GM12891 (cell line): ENCODE measurements at regions not wholly inside any gene's neighbourhood (a gene's known extent, or its start where the extent isn't known, plus 50 kb on each side); places are given as distances from the start of the nearest gene placed in this dataset.
"Not testable (repeated sequence)": the region's sequence is repeated elsewhere in the genome, so short reads cannot be mapped to it uniquely, and the experiment has no call there.

ENCODE experiments used
- DNase-seq: peaks from one replicate; pipeline ENCODE4 v3.0.0; 2011; ENCODE audit warnings: low spot score; ENCODE audit not compliant: insufficient read length
- FAIRE-seq: peaks from 2 replicates; lab custom pipeline; 2011; peaks lifted over from hg19 to GRCh38; lab: Jason Lieb, UNC
- PAX5 ChIP-seq: IDR thresholded peaks from 2 replicates; pipeline ENCODE4 v1.6.1; 2011; ENCODE audit warnings: low read length, moderate library complexity, mild to moderate bottlenecking; ENCODE audit not compliant: insufficient read depth, severe bottlenecking
- POLR2A ChIP-seq: IDR thresholded peaks from 2 replicates; pipeline ENCODE4 v1.6.1; 2011; ENCODE audit warnings: low read depth, low read length, control low read depth
- POLR2AphosphoS5 ChIP-seq: IDR thresholded peaks from 2 replicates; pipeline ENCODE4 v1.6.1; 2011; ENCODE audit warnings: low read depth, low read length, control low read depth
- POU2F2 ChIP-seq: IDR thresholded peaks from 2 replicates; pipeline ENCODE4 v1.6.1; 2011; ENCODE audit warnings: low read depth, mild to moderate bottlenecking, control low read depth, low read length, moderate library complexity
- SPI1 ChIP-seq: IDR thresholded peaks from 2 replicates; pipeline ENCODE4 v1.6.1; 2011; ENCODE audit warnings: low read depth, low read length, control low read depth
- TAF1 ChIP-seq: IDR thresholded peaks from 2 replicates; pipeline ENCODE4 v1.6.1; 2011; ENCODE audit warnings: low read depth, low read length, control low read depth

- TF ChIP-seq TAF1 (no peak), SPI1 (no peak), PAX5 (no peak), POLR2AphosphoS5 (no peak), POLR2A (no peak), POU2F2 (no peak)
- no peak for DNase-seq
- FAIRE-seq: no peak
Observed at GRCh38 chr4:104549736-104550135, 55.0 kb upstream of the CXXC4 start.

- FAIRE-seq: no peak
- TF ChIP-seq SPI1: no peak
- no peak for TF ChIP-seq POLR2A
- no peak for TF ChIP-seq POLR2AphosphoS5
- no peak for TF ChIP-seq TAF1
- TF ChIP-seq POU2F2: no peak
- TF ChIP-seq PAX5: no peak
- DNase-seq: no peak
Observed at GRCh38 chr4:104559502-104559901, 64.8 kb upstream of the CXXC4 start.

GRCh38 chr4:104571341-104571740 lies 76.6 kb upstream of the CXXC4 start:
- DNase-seq: no peak
- FAIRE-seq: no peak
- TF ChIP-seq TAF1: no peak
- TF ChIP-seq POU2F2: no peak
- no peak for TF ChIP-seq PAX5
- no peak for TF ChIP-seq SPI1
- TF ChIP-seq POLR2AphosphoS5: no peak
- no peak for TF ChIP-seq POLR2A

- no peak for DNase-seq
- TF ChIP-seq TAF1 (no peak), POU2F2 (no peak), POLR2AphosphoS5 (no peak), SPI1 (no peak), POLR2A (no peak), PAX5 (no peak)
- FAIRE-seq: peak; percentile 69
Observed at GRCh38 chr4:104574371-104574770, 79.7 kb upstream of the CXXC4 start.

GRCh38 chr4:104575278-104575677 lies 80.6 kb upstream of the CXXC4 start:
- DNase-seq (no peak), FAIRE-seq (no peak)
- TF ChIP-seq POU2F2 (no peak), TAF1 (no peak), PAX5 (no peak), POLR2A (no peak), SPI1 (no peak), POLR2AphosphoS5 (no peak)

- DNase-seq (no peak), FAIRE-seq (no peak)
- TF ChIP-seq TAF1 (no peak), POU2F2 (no peak), SPI1 (no peak), PAX5 (no peak), POLR2AphosphoS5 (no peak), POLR2A (no peak)
Observed at GRCh38 chr4:104577405-104577804, 82.7 kb upstream of the CXXC4 start.

GRCh38 chr4:104581476-104581875 lies 86.8 kb upstream of the CXXC4 start:
- FAIRE-seq, DNase-seq: not testable (repeated sequence)

GRCh38 chr4:104582056-104582455 lies 87.4 kb upstream of the CXXC4 start:
- not testable (repeated sequence) for FAIRE-seq, DNase-seq

- DNase-seq (no peak), FAIRE-seq (peak; percentile 43)
- TF ChIP-seq POLR2AphosphoS5: no peak
- no peak for TF ChIP-seq PAX5
- no peak for TF ChIP-seq POLR2A
- no peak for TF ChIP-seq POU2F2
- TF ChIP-seq SPI1: no peak
- TF ChIP-seq TAF1: no peak
Observed at GRCh38 chr4:104589264-104589868, 94.7 kb upstream of the CXXC4 start.

GRCh38 chr4:104591510-104591911 lies 96.8 kb upstream of the CXXC4 start:
- FAIRE-seq (no peak), DNase-seq (no peak)
- TF ChIP-seq SPI1 (no peak), POLR2A (no peak), TAF1 (no peak), PAX5 (no peak), POLR2AphosphoS5 (no peak), POU2F2 (no peak)
